Thyroid gland (tissue), 4 donors: ENCODE measurements at regions not wholly inside any gene's neighbourhood (a gene's known extent, or its start where the extent isn't known, plus 50 kb on each side); places are given as distances from the start of the nearest gene placed in this dataset.

Experiments used
- POLR2A ChIP-seq, 2 donors: fragments of 450-650 bp; IDR thresholded peaks; one replicate each; pipeline ENCODE4 v1.6.1; 2017; ENCODE audit warnings: antibody characterized with exemption in 2 of 2, mild to moderate bottlenecking in 2 of 2, moderate library complexity in 1 of 2
- TF ChIP-seq, protein P1 (sequence below), 6 experiments: fragments of 200-600 bp in 3 of 6; fragments of 450-650 bp in 3 of 6; sonication (generic) in 3 of 6; IDR thresholded peaks; one replicate each; pipeline ENCODE4 v1.5.1; 2016 to 2019; ENCODE audit warnings: antibody characterized with exemption in 6 of 6, mild to moderate bottlenecking in 2 of 6, inconsistent platforms in 1 of 6, moderate library complexity in 1 of 6

- TF ChIP-seq, protein P1, sequence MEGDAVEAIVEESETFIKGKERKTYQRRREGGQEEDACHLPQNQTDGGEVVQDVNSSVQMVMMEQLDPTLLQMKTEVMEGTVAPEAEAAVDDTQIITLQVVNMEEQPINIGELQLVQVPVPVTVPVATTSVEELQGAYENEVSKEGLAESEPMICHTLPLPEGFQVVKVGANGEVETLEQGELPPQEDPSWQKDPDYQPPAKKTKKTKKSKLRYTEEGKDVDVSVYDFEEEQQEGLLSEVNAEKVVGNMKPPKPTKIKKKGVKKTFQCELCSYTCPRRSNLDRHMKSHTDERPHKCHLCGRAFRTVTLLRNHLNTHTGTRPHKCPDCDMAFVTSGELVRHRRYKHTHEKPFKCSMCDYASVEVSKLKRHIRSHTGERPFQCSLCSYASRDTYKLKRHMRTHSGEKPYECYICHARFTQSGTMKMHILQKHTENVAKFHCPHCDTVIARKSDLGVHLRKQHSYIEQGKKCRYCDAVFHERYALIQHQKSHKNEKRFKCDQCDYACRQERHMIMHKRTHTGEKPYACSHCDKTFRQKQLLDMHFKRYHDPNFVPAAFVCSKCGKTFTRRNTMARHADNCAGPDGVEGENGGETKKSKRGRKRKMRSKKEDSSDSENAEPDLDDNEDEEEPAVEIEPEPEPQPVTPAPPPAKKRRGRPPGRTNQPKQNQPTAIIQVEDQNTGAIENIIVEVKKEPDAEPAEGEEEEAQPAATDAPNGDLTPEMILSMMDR (IDR thresholded peaks at IDR 0.05) = no peak
- no peak for TF ChIP-seq POLR2A (IDR thresholded peaks at IDR 0.05)
Observed at GRCh38 chr2:12858786-12859185, 142.1 kb downstream of the TRIB2 start.
